ENCODE measurements at regions not wholly inside any gene's neighbourhood (a gene's known extent, or its start where the extent isn't known, plus 50 kb on each side); places are given as distances from the start of the nearest gene placed in this dataset.

- TF ChIP-seq CTCF (IDR thresholded peaks at IDR 0.05; ENCODE audit: insufficient read depth, low read depth, low read length) = no peak
- Histone ChIP-seq H3K4me3 (ENCODE audit: low read depth, low read length) (no peak overlapping the region), H3K36me3 (ENCODE audit: control insufficient read depth, insufficient read depth, low read length) (no peaks in the 10 kb centered on the region), H3K27me3 (ENCODE audit: control insufficient read depth, insufficient read depth, low read length) (no peaks in the 10 kb centered on the region; the same call in 1 of the 2 replicates)
- CTCF ChIA-PET = no interaction called here
- POLR2A ChIA-PET = no interaction called here
- no peak for DNase-seq (ENCODE audit: low read depth)
These were observed 52.1 kb upstream of the EIF3M start for GRCh38 chr11:32531528-32531927.

GRCh38 chr11:32529994-32530588 lies 53.5 kb upstream of the EIF3M start:
- POLR2A ChIA-PET = no interaction called here
- no peak overlapping the region for H3K4me3 ChIP-seq (ENCODE audit: low read depth, low read length)
- CTCF ChIA-PET = no interaction called here
- H3K36me3 ChIP-seq (ENCODE audit: control insufficient read depth, insufficient read depth, low read length) = no peaks in the 10 kb centered on the region
- DNase-seq (ENCODE audit: low read depth) = no peak
- no peak for TF ChIP-seq CTCF (IDR thresholded peaks at IDR 0.05; ENCODE audit: insufficient read depth, low read depth, low read length)
- H3K27me3 ChIP-seq (ENCODE audit: control insufficient read depth, insufficient read depth, low read length) = no peaks in the 10 kb centered on the region; the same call in 1 of the 2 replicates

GRCh38 chr11:32527261-32528175 lies 56.1 kb upstream of the EIF3M start:
- ChIA-PET CTCF (interaction anchor here (0.7 kb wide), 1 partner anchor 33 kb away, joined by 3 read pairs; no protein-coding TSS in a partner anchor), POLR2A (no interaction called here)
- TF ChIP-seq CTCF (IDR thresholded peaks at IDR 0.05; ENCODE audit: insufficient read depth, low read depth, low read length) = no peak
- H3K27me3 ChIP-seq (ENCODE audit: control insufficient read depth, insufficient read depth, low read length) = no peaks in the 10 kb centered on the region; the same call in 1 of the 2 replicates
- DNase-seq (ENCODE audit: low read depth) = no peak
- no peaks in the 10 kb centered on the region for H3K36me3 ChIP-seq (ENCODE audit: control insufficient read depth, insufficient read depth, low read length)
- no peak overlapping the region for H3K4me3 ChIP-seq (ENCODE audit: low read depth, low read length)

- ChIA-PET CTCF (no interaction called here), POLR2A (no interaction called here)
- H3K27me3 ChIP-seq (ENCODE audit: control insufficient read depth, insufficient read depth, low read length) = no peaks in the 10 kb centered on the region; the same call in 1 of the 2 replicates
These were observed 56.9 kb upstream of the EIF3M start for GRCh38 chr11:32526760-32527159.

More at GRCh38 chr11:32526760-32527159, 56.9 kb upstream of the EIF3M start:
- no peak overlapping the region for H3K4me3 ChIP-seq (ENCODE audit: low read depth, low read length)
- H3K36me3 ChIP-seq (ENCODE audit: control insufficient read depth, insufficient read depth, low read length) = no peaks in the 10 kb centered on the region
- no peak for DNase-seq (ENCODE audit: low read depth)
- no peak for TF ChIP-seq CTCF (IDR thresholded peaks at IDR 0.05; ENCODE audit: insufficient read depth, low read depth, low read length)

Data from BJ (cell line).